RWPE2 (cell line): ENCODE measurements at regions not wholly inside any gene's neighbourhood (a gene's known extent, or its start where the extent isn't known, plus 50 kb on each side); places are given as distances from the start of the nearest gene placed in this dataset.

Experiments used
- ATAC-seq: fragments of 200-7000 bp; cut with Tn5 transposase; 3 replicates; pipeline ENCODE4 v1.9.1; 2021; ENCODE audit warnings: low read depth
- DNase-seq: peaks from one replicate; pipeline ENCODE4 v3.0.0-alpha.2; 2020; ENCODE audit warnings: low spot score
- H3K27ac ChIP-seq: fragments of 450-650 bp; 2 replicates; pipeline ENCODE4 v1.5.1; 2017; ENCODE audit warnings: mild to moderate bottlenecking; ENCODE audit not compliant: poor library complexity, severe bottlenecking
- H3K27me3 ChIP-seq: fragments of 250-450 bp; sonication (Bioruptor Pico); 2 replicates; pipeline ENCODE4 v1.5.1; 2021; ENCODE audit warnings: mild to moderate bottlenecking, moderate library complexity; ENCODE audit not compliant: insufficient read depth, poor library complexity, severe bottlenecking
- H3K36me3 ChIP-seq: fragments of 250-450 bp; sonication (Bioruptor Pico); 2 replicates; pipeline ENCODE4 v1.5.1; 2020; ENCODE audit warnings: low read depth, mild to moderate bottlenecking, moderate library complexity
- H3K4me1 ChIP-seq: fragments of 250-450 bp; sonication (Bioruptor Pico); 2 replicates; pipeline ENCODE4 v1.5.1; 2021; ENCODE audit warnings: mild to moderate bottlenecking, moderate library complexity; ENCODE audit not compliant: insufficient read depth, poor library complexity, severe bottlenecking
- H3K4me3 ChIP-seq: fragments of 250-450 bp; sonication (Bioruptor Pico); 2 replicates; pipeline ENCODE4 v1.5.1; 2021; ENCODE audit warnings: mild to moderate bottlenecking, moderate library complexity; ENCODE audit not compliant: severe bottlenecking
- H3K9me3 ChIP-seq: fragments of 250-450 bp; sonication (Bioruptor Pico); 2 replicates; pipeline ENCODE4 v1.5.1; 2021; ENCODE audit warnings: mild to moderate bottlenecking, moderate library complexity; ENCODE audit not compliant: severe bottlenecking
- CTCF ChIP-seq: fragments of 450-650 bp; IDR thresholded peaks from one replicate; pipeline ENCODE4 v1.5.1; 2017; ENCODE audit warnings: mild to moderate bottlenecking, moderate library complexity; ENCODE audit not compliant: poor library complexity, severe bottlenecking

DNA sequence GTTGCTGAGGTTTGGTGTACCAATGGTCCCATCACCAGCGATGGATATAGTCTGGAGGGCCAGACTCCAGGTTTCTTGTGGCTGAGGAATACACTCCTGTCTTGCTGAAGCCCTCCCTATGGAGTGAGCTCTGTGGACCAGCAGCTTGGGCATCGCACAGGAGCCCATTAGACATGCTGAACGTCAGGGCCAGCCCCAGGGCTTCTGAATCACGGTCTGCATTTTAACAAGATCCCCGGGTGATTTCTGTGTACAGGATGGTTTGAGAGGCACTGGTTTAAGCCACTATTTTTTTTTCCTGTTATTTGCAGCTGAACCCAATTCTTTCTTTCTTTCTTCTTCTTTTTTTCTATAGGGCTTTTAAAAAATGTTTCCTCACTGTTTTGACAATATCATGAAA lies 69.5 kb upstream of the XCR1 start:
- Histone ChIP-seq H3K9me3 (no peaks in the 10 kb centered on the region), H3K27ac (no peak overlapping the region), H3K4me1 (no peaks in the 10 kb centered on the region), H3K36me3 (no peaks in the 10 kb centered on the region), H3K27me3 (no peaks in the 10 kb centered on the region), H3K4me3 (no peak overlapping the region)
- DNase-seq, result no peak
- ATAC-seq, result no peak
- TF ChIP-seq CTCF, result no peak

- Histone ChIP-seq H3K27ac (no peak overlapping the region), H3K4me3 (no peak overlapping the region)
- ATAC-seq, result no peak
Measured at GRCh38 chr3:46096336-46096735, 69.1 kb upstream of the XCR1 start.

GRCh38 chr3:46095307-46095706 lies 68.0 kb upstream of the XCR1 start:
- ATAC-seq (no peak), DNase-seq (no peak)
- H3K27ac ChIP-seq, result no peak overlapping the region
- H3K4me3 ChIP-seq, result no peak overlapping the region
- H3K27me3 ChIP-seq, result no peaks in the 10 kb centered on the region
- TF ChIP-seq CTCF, result no peak
- H3K4me1 ChIP-seq, result no peaks in the 10 kb centered on the region
- H3K36me3 ChIP-seq, result no peaks in the 10 kb centered on the region
- H3K9me3 ChIP-seq, result no peaks in the 10 kb centered on the region

More at GRCh38 chr3:46096336-46096735, 69.1 kb upstream of the XCR1 start:
- H3K9me3 ChIP-seq, result no peaks in the 10 kb centered on the region
- no peaks in the 10 kb centered on the region for H3K27me3 ChIP-seq
- no peaks in the 10 kb centered on the region for H3K36me3 ChIP-seq
- no peaks in the 10 kb centered on the region for H3K4me1 ChIP-seq
- no peak for TF ChIP-seq CTCF
- DNase-seq, result no peak

GRCh38 chr3:46094506-46094905 lies 67.2 kb upstream of the XCR1 start:
- TF ChIP-seq CTCF, result no peak
- no peak for DNase-seq
- H3K9me3 ChIP-seq, result no peaks in the 10 kb centered on the region
- no peaks in the 10 kb centered on the region for H3K36me3 ChIP-seq
- no peak overlapping the region for H3K4me3 ChIP-seq
- no peak for ATAC-seq
- no peaks in the 10 kb centered on the region for H3K27me3 ChIP-seq
- H3K27ac ChIP-seq, result no peak overlapping the region
- no peaks in the 10 kb centered on the region for H3K4me1 ChIP-seq

DNA sequence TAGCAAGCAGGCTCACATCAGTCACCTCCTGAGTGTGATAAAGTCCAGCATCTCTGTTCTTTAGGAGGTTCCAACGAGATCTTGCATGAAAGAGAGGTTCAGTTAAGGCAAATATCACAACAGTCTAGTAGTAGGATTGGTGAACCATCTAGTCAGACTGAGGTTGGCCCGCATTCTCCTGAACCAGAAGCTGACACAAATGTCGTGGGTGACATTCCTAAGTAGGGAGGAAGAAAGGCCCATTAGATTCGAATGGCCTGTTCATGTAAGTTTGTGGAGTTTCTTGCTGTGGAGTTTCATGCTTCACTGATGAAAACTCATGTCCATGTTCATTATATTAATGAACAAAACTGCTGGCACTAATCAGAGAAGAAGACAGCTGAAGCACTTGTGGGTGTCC lies 66.7 kb upstream of the XCR1 start:
- Histone ChIP-seq H3K4me1 (no peaks in the 10 kb centered on the region), H3K27me3 (no peaks in the 10 kb centered on the region), H3K9me3 (no peaks in the 10 kb centered on the region), H3K4me3 (no peak overlapping the region), H3K36me3 (no peaks in the 10 kb centered on the region), H3K27ac (no peak overlapping the region)
- ATAC-seq, result no peak
- no peak for DNase-seq
- TF ChIP-seq CTCF, result no peak
